Mucosa of descending colon (tissue), 3 donors: ENCODE measurements at regions not wholly inside any gene's neighbourhood (a gene's known extent, or its start where the extent isn't known, plus 50 kb on each side); places are given as distances from the start of the nearest gene placed in this dataset.
A peak's percentile ranks its signal among the peaks of the same experiment; 100 is the strongest.

Source experiments
- ATAC-seq: fragments of 200-7000 bp; cut with Tn5 transposase; one replicate; pipeline ENCODE4 v1.9.1; 2020; ENCODE audit warnings: mild to moderate bottlenecking, moderate library complexity
- DNase-seq, 3 donors: peaks; one replicate each; pipeline ENCODE4 v3.0.0-alpha.2; 2020
- H3K36me3 ChIP-seq: fragments of 200-600 bp; one replicate; pipeline ENCODE4 v1.8.0; 2021; ENCODE audit warnings: low read depth, mild to moderate bottlenecking
- H3K4me1 ChIP-seq: fragments of 200-600 bp; one replicate; pipeline ENCODE4 v1.8.0; 2021; ENCODE audit warnings: low read depth, mild to moderate bottlenecking
- H3K4me3 ChIP-seq: fragments of 200-600 bp; one replicate; pipeline ENCODE4 v1.8.0; 2021; ENCODE audit warnings: mild to moderate bottlenecking
- H3K9me3 ChIP-seq: fragments of 200-600 bp; one replicate; pipeline ENCODE4 v1.8.0; 2021; ENCODE audit warnings: mild to moderate bottlenecking
- intact Hi-C, 2 donors: fragments of 100-400 bp; cut with DNase I in 1 of 2; cut with micrococcal nuclease in 1 of 2; formaldehyde crosslinking; loops; one replicate each; pipeline versions ENCODE4 v1.11.0 to v1.11.1; 2022; cut with DNase I, micrococcal nuclease
- TF ChIP-seq, protein P1 (sequence below): fragments of 200-600 bp; IDR thresholded peaks from one replicate; pipeline ENCODE4 v1.8.0; 2022; ENCODE audit warnings: antibody characterized with exemption, mild to moderate bottlenecking
- donor health status: DM: no; HTN: no; CAD: no; lungs with moderate emphysema.
- donor health status: DM: no; HTN: no; CAD: no.
- donor health status: DM: no; HTN: yes; CAD: no.

GRCh38 chr5:106876298-106876622 is 794.5 kb downstream of the EFNA5 start:
- ATAC-seq, result no peak
- intact Hi-C loops, result no loop called here
- no peak for DNase-seq
- H3K4me3 ChIP-seq, result no peak overlapping the region
- no peaks in the 10 kb centered on the region for H3K4me1 ChIP-seq
- H3K36me3 ChIP-seq, result no peaks in the 10 kb centered on the region
- TF ChIP-seq, protein P1, sequence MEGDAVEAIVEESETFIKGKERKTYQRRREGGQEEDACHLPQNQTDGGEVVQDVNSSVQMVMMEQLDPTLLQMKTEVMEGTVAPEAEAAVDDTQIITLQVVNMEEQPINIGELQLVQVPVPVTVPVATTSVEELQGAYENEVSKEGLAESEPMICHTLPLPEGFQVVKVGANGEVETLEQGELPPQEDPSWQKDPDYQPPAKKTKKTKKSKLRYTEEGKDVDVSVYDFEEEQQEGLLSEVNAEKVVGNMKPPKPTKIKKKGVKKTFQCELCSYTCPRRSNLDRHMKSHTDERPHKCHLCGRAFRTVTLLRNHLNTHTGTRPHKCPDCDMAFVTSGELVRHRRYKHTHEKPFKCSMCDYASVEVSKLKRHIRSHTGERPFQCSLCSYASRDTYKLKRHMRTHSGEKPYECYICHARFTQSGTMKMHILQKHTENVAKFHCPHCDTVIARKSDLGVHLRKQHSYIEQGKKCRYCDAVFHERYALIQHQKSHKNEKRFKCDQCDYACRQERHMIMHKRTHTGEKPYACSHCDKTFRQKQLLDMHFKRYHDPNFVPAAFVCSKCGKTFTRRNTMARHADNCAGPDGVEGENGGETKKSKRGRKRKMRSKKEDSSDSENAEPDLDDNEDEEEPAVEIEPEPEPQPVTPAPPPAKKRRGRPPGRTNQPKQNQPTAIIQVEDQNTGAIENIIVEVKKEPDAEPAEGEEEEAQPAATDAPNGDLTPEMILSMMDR, result no peak
- H3K9me3 ChIP-seq, result peaks cover 4% of the 10 kb centered on the region

GRCh38 chr5:106875591-106876297 is 795.0 kb downstream of the EFNA5 start:
- DNase-seq (peak in 2 of 3 donors; percentile 13 to 34), ATAC-seq (no peak)
- TF ChIP-seq, protein P1, result no peak
- peaks cover 4% of the 10 kb centered on the region for H3K9me3 ChIP-seq
- H3K4me1 ChIP-seq, result no peaks in the 10 kb centered on the region
- H3K36me3 ChIP-seq, result no peaks in the 10 kb centered on the region
- no peak overlapping the region for H3K4me3 ChIP-seq
- intact Hi-C loops, result no loop called here

GRCh38 chr5:106874974-106875373 is 795.8 kb downstream of the EFNA5 start:
- H3K4me1 ChIP-seq, result no peaks in the 10 kb centered on the region
- intact Hi-C loops, result no loop called here
- H3K36me3 ChIP-seq, result no peaks in the 10 kb centered on the region
- no peak overlapping the region for H3K4me3 ChIP-seq
- peak in 1 of 3 donors; percentile 12 for DNase-seq
- no peak for ATAC-seq
- H3K9me3 ChIP-seq, result peaks cover 4% of the 10 kb centered on the region
- TF ChIP-seq, protein P1, result no peak

DNA sequence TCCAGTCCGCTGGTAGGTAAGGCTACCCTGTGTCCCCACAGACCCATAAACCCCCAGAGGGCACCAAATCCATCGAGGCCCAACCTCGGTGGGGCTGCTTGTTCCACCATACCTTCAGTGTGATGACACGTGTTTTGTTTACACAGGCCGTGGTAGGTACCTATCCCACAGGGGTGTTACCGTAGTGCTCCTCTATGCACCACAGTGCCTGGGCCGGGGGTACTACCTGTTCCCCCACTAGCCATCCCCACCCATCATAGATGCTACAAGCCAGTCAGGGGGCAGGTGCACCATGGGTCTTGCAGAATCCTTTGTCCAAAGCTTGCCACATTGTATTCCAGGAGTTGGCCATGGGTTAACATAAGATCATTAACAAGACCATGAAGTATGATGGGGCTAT is 796.2 kb downstream of the EFNA5 start:
- ATAC-seq, result no peak
- no peaks in the 10 kb centered on the region for H3K4me1 ChIP-seq
- TF ChIP-seq, protein P1, result no peak
- intact Hi-C loops, result no loop called here
- no peak overlapping the region for H3K4me3 ChIP-seq
- peaks cover 4% of the 10 kb centered on the region for H3K9me3 ChIP-seq
- peak in 1 of 3 donors; percentile 16 for DNase-seq
- H3K36me3 ChIP-seq, result no peaks in the 10 kb centered on the region

GRCh38 chr5:106873568-106873967 is 797.2 kb downstream of the EFNA5 start:
- intact Hi-C loops, result no loop called here

More at GRCh38 chr5:106873568-106873967, 797.2 kb downstream of the EFNA5 start:
- DNase-seq (peak; percentile 52 to 91 (median 67)), ATAC-seq (peak; percentile 92)
- no peaks in the 10 kb centered on the region for H3K36me3 ChIP-seq
- no peak overlapping the region for H3K4me3 ChIP-seq
- TF ChIP-seq, protein P1, result no peak
- no peaks in the 10 kb centered on the region for H3K4me1 ChIP-seq
- H3K9me3 ChIP-seq, result peaks cover 4% of the 10 kb centered on the region
